Rectal smooth muscle tissue (tissue), 1 donor: ENCODE measurements at regions not wholly inside any gene's neighbourhood (a gene's known extent, or its start where the extent isn't known, plus 50 kb on each side); places are given as distances from the start of the nearest gene placed in this dataset.
"Not testable (repeated sequence)": the region's sequence is repeated elsewhere in the genome, so short reads cannot be mapped to it uniquely, and the experiment has no call there.

Source experiments
- H3K27ac ChIP-seq: one replicate; pipeline ENCODE4 v1.7.0; 2013; ENCODE audit warnings: low read depth, low read length, inconsistent platforms
- H3K27me3 ChIP-seq: one replicate; pipeline ENCODE4 v1.7.0; 2013; ENCODE audit warnings: low read length; ENCODE audit not compliant: control insufficient read depth, insufficient read depth
- H3K36me3 ChIP-seq: one replicate; pipeline ENCODE4 v1.7.0; 2013; ENCODE audit warnings: low read length; ENCODE audit not compliant: control insufficient read depth, insufficient read depth
- H3K4me1 ChIP-seq: one replicate; pipeline ENCODE4 v1.7.0; 2013; ENCODE audit warnings: low read length; ENCODE audit not compliant: control insufficient read depth, insufficient read depth
- H3K4me3 ChIP-seq: one replicate; pipeline ENCODE4 v1.7.0; 2013; ENCODE audit warnings: low read length
- H3K9ac ChIP-seq: one replicate; pipeline ENCODE4 v1.7.0; 2013; ENCODE audit warnings: low read length

GRCh38 chr13:76663592-76664335, 222.4 kb downstream of the KCTD12 start:
- Histone ChIP-seq H3K4me3 (no peak overlapping the region), H3K27ac (no peak overlapping the region), H3K9ac (no peak overlapping the region), H3K36me3 (no peaks in the 10 kb centered on the region), H3K4me1 (peaks cover 2% of the 10 kb centered on the region), H3K27me3 (no peaks in the 10 kb centered on the region)

- H3K27ac ChIP-seq, H3K4me3 ChIP-seq, H3K36me3 ChIP-seq, H3K9ac ChIP-seq, H3K27me3 ChIP-seq, H3K4me1 ChIP-seq: not testable (repeated sequence)
Observed at GRCh38 chr13:76659074-76659473, 227.1 kb downstream of the KCTD12 start.

DNA sequence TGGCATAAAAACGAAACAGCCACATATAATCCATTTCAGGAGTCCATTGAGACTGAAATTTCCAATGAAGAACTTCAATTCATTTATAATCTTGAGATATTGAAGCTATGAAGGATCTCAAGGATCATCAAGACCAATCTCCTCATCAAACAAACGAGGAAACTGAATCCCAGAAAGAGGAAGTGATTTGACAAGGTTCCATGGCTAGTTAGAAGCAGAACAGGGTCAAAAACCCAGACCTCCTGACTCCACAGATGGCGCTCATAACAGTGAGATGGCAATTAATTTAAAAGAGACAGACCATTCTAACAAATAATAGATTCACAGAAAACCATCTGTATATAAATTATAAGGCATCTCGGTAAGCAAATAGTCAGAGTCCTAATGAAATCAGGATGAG, 229.7 kb downstream of the KCTD12 start:
- no peak overlapping the region for H3K27ac ChIP-seq
- no peaks in the 10 kb centered on the region for H3K4me1 ChIP-seq
- H3K4me3 ChIP-seq: no peak overlapping the region
- H3K9ac ChIP-seq: no peak overlapping the region
- H3K27me3 ChIP-seq: no peaks in the 10 kb centered on the region
- no peaks in the 10 kb centered on the region for H3K36me3 ChIP-seq

DNA sequence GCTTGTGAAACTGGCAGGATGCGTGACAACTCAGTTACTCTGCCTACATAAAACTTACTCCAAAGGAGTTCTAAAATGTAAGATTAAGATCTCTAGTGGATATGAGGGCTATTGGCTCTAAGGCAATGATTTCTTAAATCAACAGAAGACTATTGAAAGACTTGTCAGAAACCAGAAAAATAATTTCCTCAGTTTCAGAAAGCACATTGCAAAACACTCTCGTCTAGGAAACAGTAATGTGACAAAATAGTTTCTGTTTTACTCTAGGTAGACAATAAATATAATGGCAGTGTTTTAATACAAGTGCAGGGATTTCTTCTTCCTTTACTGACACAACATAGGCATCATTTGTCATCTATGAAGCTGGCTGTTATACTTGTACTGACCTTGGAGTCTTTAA, 230.1 kb downstream of the KCTD12 start:
- Histone ChIP-seq H3K27ac (no peak overlapping the region), H3K27me3 (no peaks in the 10 kb centered on the region), H3K36me3 (no peaks in the 10 kb centered on the region), H3K4me3 (no peak overlapping the region), H3K9ac (no peak overlapping the region), H3K4me1 (no peaks in the 10 kb centered on the region)

DNA sequence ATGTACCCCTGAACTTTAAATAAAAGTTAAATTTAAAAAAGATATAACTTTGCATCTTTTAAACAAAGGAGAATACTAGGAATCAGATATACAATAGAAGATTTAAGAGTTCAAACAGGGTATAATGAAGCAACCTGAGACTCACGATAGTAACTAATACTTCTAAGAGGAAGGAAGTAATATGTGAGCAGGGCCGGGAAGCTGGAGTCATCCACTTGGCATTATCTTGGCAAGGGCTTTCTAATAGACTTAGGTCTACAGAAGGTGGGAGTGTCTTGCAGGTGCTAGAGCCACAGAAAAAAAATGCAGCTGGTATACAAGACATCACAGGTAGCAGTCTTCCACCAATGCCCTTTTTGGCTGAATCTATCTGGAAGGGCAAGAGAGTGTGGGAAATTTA, 231.9 kb downstream of the KCTD12 start:
- H3K4me1 ChIP-seq: no peaks in the 10 kb centered on the region
- H3K27ac ChIP-seq: no peak overlapping the region
- no peaks in the 10 kb centered on the region for H3K36me3 ChIP-seq
- no peak overlapping the region for H3K4me3 ChIP-seq
- no peaks in the 10 kb centered on the region for H3K27me3 ChIP-seq
- no peak overlapping the region for H3K9ac ChIP-seq

GRCh38 chr13:76651286-76651685, 234.9 kb downstream of the KCTD12 start:
- Histone ChIP-seq H3K4me3 (no peak overlapping the region), H3K27ac (no peak overlapping the region), H3K27me3 (no peaks in the 10 kb centered on the region), H3K36me3 (no peaks in the 10 kb centered on the region), H3K4me1 (no peaks in the 10 kb centered on the region), H3K9ac (no peak overlapping the region)

DNA sequence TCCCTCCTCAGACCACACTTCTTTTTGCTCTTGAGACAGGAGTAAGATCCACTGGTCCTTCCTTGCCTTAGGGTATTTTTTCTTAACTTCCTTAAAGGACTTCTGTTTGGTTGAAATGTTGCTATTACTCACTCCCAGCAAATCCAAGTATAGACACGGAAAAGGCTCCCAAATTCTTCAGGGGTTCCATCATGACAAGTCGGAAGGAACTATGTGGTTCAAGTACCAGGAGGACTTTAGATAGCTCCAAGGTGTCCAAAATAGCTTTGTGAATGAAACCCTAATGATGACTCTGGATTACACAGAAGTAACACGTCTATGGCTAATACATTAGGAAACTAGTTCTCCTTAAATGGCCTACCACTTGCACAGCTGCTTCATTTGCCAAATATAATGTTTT, 238.7 kb downstream of the KCTD12 start:
- H3K4me1 ChIP-seq: no peaks in the 10 kb centered on the region
- no peak overlapping the region for H3K9ac ChIP-seq
- H3K4me3 ChIP-seq: no peak overlapping the region
- H3K27me3 ChIP-seq: no peaks in the 10 kb centered on the region
- no peaks in the 10 kb centered on the region for H3K36me3 ChIP-seq
- no peak overlapping the region for H3K27ac ChIP-seq

DNA sequence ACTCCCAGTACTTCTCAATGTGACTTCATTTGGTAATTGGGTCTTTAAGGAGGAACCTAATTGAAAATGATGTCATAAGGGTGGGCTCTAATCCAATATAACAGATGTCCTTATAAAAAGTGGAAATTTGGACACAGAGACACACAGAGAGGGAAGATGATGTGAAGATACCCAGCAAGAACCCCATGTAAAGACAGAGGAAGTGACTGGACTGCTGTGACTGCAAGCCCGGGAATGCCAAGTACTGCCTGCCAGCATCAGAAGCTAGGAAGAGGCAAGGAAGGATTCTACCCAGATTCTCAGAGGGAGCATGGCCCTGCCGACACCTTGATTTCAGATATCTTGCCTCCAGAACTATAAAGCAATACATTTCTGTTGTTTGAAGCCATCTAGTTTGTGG, 239.3 kb downstream of the KCTD12 start:
- no peaks in the 10 kb centered on the region for H3K36me3 ChIP-seq
- H3K4me3 ChIP-seq: no peak overlapping the region
- no peaks in the 10 kb centered on the region for H3K27me3 ChIP-seq
- H3K27ac ChIP-seq: no peak overlapping the region
- no peak overlapping the region for H3K9ac ChIP-seq
- H3K4me1 ChIP-seq: peaks cover 4% of the 10 kb centered on the region

DNA sequence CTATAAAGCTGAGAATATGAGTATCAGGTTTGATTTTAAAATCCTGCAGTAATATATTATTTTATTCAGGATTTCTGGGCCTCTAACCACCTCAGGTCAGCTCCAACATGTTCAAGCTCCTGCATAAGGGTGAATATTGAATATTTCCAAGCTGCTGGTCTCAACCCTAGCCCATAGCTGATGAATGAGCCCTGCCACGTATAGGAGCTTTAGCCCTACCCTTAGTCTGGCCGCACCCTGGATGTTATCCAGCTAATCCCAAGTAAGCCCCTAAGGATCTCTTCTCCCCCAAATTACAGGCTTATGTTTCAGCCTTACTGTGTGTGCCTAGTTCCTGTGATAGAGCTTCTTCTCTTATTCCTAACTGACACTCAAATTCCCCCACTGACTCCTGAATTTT, 240.6 kb downstream of the KCTD12 start:
- Histone ChIP-seq H3K9ac (no peak overlapping the region), H3K4me3 (no peak overlapping the region), H3K36me3 (no peaks in the 10 kb centered on the region)

GRCh38 chr13:76644906-76645305, 241.3 kb downstream of the KCTD12 start:
- Histone ChIP-seq H3K9ac (no peak overlapping the region), H3K27me3 (no peaks in the 10 kb centered on the region)

More for the DNA sequence above, 240.6 kb downstream of the KCTD12 start:
- no peak overlapping the region for H3K27ac ChIP-seq
- H3K4me1 ChIP-seq: peaks cover 10% of the 10 kb centered on the region
- H3K27me3 ChIP-seq: no peaks in the 10 kb centered on the region

DNA sequence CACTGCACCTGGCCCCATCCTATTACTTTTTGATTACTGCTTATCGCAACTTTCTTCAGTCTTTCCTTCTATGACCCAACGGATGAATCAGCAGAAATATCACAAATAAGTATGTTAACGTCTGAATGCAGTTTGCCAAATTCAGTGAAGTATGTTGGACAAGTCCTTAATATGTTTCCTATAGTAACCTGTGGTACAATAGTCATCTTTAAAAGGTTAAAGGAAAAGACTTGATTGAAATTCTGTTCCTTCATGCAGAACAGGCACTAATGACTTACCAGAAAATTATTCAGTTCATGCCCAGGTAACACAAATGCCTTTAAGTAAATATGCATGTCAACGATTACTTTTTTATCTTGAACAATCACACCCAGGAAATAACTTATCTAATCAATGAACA, 242.6 kb downstream of the KCTD12 start:
- no peaks in the 10 kb centered on the region for H3K27me3 ChIP-seq

More at GRCh38 chr13:76644906-76645305, 241.3 kb downstream of the KCTD12 start:
- Histone ChIP-seq H3K4me3 (no peak overlapping the region), H3K36me3 (no peaks in the 10 kb centered on the region), H3K4me1 (peaks cover 10% of the 10 kb centered on the region), H3K27ac (no peak overlapping the region)

GRCh38 chr13:76641056-76641455, 245.1 kb downstream of the KCTD12 start:
- Histone ChIP-seq H3K36me3 (no peaks in the 10 kb centered on the region), H3K27me3 (no peaks in the 10 kb centered on the region), H3K9ac (no peak overlapping the region), H3K4me3 (no peak overlapping the region), H3K27ac (peak overlapping the region; percentile 81), H3K4me1 (peaks cover 25% of the 10 kb centered on the region)

More for the DNA sequence above, 242.6 kb downstream of the KCTD12 start:
- H3K4me1 ChIP-seq: peaks cover 10% of the 10 kb centered on the region
- H3K36me3 ChIP-seq: no peaks in the 10 kb centered on the region
- H3K9ac ChIP-seq: no peak overlapping the region
- H3K4me3 ChIP-seq: no peak overlapping the region
- H3K27ac ChIP-seq: no peak overlapping the region

- H3K27ac ChIP-seq: peak overlapping the region; percentile 59
- no peaks in the 10 kb centered on the region for H3K36me3 ChIP-seq
- no peaks in the 10 kb centered on the region for H3K27me3 ChIP-seq
- H3K4me1 ChIP-seq: peaks cover 25% of the 10 kb centered on the region
- H3K4me3 ChIP-seq: no peak overlapping the region
- H3K9ac ChIP-seq: no peak overlapping the region
Observed at GRCh38 chr13:76638882-76639281, 247.3 kb downstream of the KCTD12 start.
